ENCODE measurements at regions not wholly inside any gene's neighbourhood (a gene's known extent, or its start where the extent isn't known, plus 50 kb on each side); places are given as distances from the start of the nearest gene placed in this dataset.

GRCh38 chr6:146989860-146990259 is 214.4 kb upstream of the STXBP5 start:
- no peak for DNase-seq

- no peak for DNase-seq
Observed at GRCh38 chr6:146990284-146990683, 213.9 kb upstream of the STXBP5 start.

GRCh38 chr6:146990821-146991798 is 213.1 kb upstream of the STXBP5 start:
- DNase-seq, result no peak

GRCh38 chr6:146997062-146997461 is 207.2 kb upstream of the STXBP5 start:
- DNase-seq, result no peak

GRCh38 chr6:146999766-147000165 is 204.5 kb upstream of the STXBP5 start:
- no peak for DNase-seq

GRCh38 chr6:147000545-147001488 is 203.4 kb upstream of the STXBP5 start:
- DNase-seq, result no peak

GRCh38 chr6:147001621-147002020 is 202.6 kb upstream of the STXBP5 start:
- no peak for DNase-seq

GRCh38 chr6:147003186-147003585 is 201.0 kb upstream of the STXBP5 start:
- no peak for DNase-seq

GRCh38 chr6:147005499-147005898 is 198.7 kb upstream of the STXBP5 start:
- no peak for DNase-seq

- no peak for DNase-seq
Observed at GRCh38 chr6:147007441-147007840, 196.8 kb upstream of the STXBP5 start.

- DNase-seq, result no peak
Observed at GRCh38 chr6:147009358-147009757, 194.9 kb upstream of the STXBP5 start.

- DNase-seq, result no peak
Observed at GRCh38 chr6:147015674-147016073, 188.5 kb upstream of the STXBP5 start.

- DNase-seq, result no peak
Observed at GRCh38 chr6:147016440-147016839, 187.8 kb upstream of the STXBP5 start.

- DNase-seq, result no peak
Observed at GRCh38 chr6:147017153-147017552, 187.1 kb upstream of the STXBP5 start.

GRCh38 chr6:147019001-147019400 is 185.2 kb upstream of the STXBP5 start:
- DNase-seq, result no peak

GRCh38 chr6:147022041-147022440 is 182.2 kb upstream of the STXBP5 start:
- no peak for DNase-seq

GRCh38 chr6:147023148-147023547 is 181.1 kb upstream of the STXBP5 start:
- DNase-seq, result no peak

GRCh38 chr6:147023581-147023980 is 180.6 kb upstream of the STXBP5 start:
- no peak for DNase-seq

- DNase-seq, result no peak
Observed at GRCh38 chr6:147029923-147030322, 174.3 kb upstream of the STXBP5 start.

GRCh38 chr6:147033267-147033666 is 170.9 kb upstream of the STXBP5 start:
- no peak for DNase-seq

- no peak for DNase-seq
Observed at GRCh38 chr6:147035886-147036285, 168.3 kb upstream of the STXBP5 start.

- DNase-seq, result no peak
Observed at GRCh38 chr6:147037881-147038280, 166.3 kb upstream of the STXBP5 start.

GRCh38 chr6:147040121-147040910 is 163.9 kb upstream of the STXBP5 start:
- no peak for DNase-seq

Data from NCI-H2029 treated with DMSO at 0.1 percent for 48 hours (cell line).